ENCODE measurements at regions not wholly inside any gene's neighbourhood (a gene's known extent, or its start where the extent isn't known, plus 50 kb on each side); places are given as distances from the start of the nearest gene placed in this dataset.

GRCh38 chr6:21309807-21310221 is 283.7 kb upstream of the SOX4 start:
- Histone ChIP-seq H3K4me3 (ENCODE audit: low read length) (no peak overlapping the region), H3K4me1 (ENCODE audit: insufficient read depth, low read length) (no peaks in the 10 kb centered on the region), H3K27ac (ENCODE audit: low read depth in 1 of 2, low read length in 2 of 2) (no peak overlapping the region), H3K27me3 (ENCODE audit: control insufficient read depth in 1 of 2, insufficient read depth in 2 of 2, low read length in 2 of 2) (no peaks in the 10 kb centered on the region), H3K9me3 (ENCODE audit: control insufficient read depth in 1 of 2, insufficient read depth in 1 of 2, low read length in 2 of 2) (no peaks in the 10 kb centered on the region), H3K36me3 (ENCODE audit: insufficient read depth, low read length) (no peaks in the 10 kb centered on the region)
- no peak for TF ChIP-seq CTCF (IDR thresholded peaks at IDR 0.05)
- Mint-ChIP-seq H3K36me3 (ENCODE audit: low read depth) (no peaks in the 10 kb centered on the region), H3K9me3 (no peaks in the 10 kb centered on the region), H3K27me3 (peaks cover 5% of the 10 kb centered on the region), H3K4me1 (ENCODE audit: low read depth) (no peaks in the 10 kb centered on the region), H3K4me3 (no peak overlapping the region), H3K27ac (no peak overlapping the region)
- CTCF ChIA-PET, result interaction anchor here (0.6 kb wide), 1 partner anchor 177 kb away, joined by 3 read pairs; no protein-coding TSS in a partner anchor
- ATAC-seq (ENCODE audit: poor library complexity) (no peak), DNase-seq (no peak)
- intact Hi-C loops (cut with DNase I, micrococcal nuclease), result no loop called here
- POLR2A ChIA-PET, result no interaction called here

GRCh38 chr6:21310568-21311140 is 282.9 kb upstream of the SOX4 start:
- H3K4me3 Mint-ChIP-seq, result no peak overlapping the region
- POLR2A ChIA-PET, result no interaction called here
- Histone ChIP-seq H3K4me3 (ENCODE audit: low read length) (no peak overlapping the region), H3K4me1 (ENCODE audit: insufficient read depth, low read length) (no peaks in the 10 kb centered on the region), H3K36me3 (ENCODE audit: insufficient read depth, low read length) (no peaks in the 10 kb centered on the region), H3K27ac (ENCODE audit: low read depth in 1 of 2, low read length in 2 of 2) (no peak overlapping the region), H3K27me3 (ENCODE audit: control insufficient read depth in 1 of 2, insufficient read depth in 2 of 2, low read length in 2 of 2) (no peaks in the 10 kb centered on the region), H3K9me3 (ENCODE audit: control insufficient read depth in 1 of 2, insufficient read depth in 1 of 2, low read length in 2 of 2) (no peaks in the 10 kb centered on the region)
- no peaks in the 10 kb centered on the region for H3K9me3 Mint-ChIP-seq
- TF ChIP-seq CTCF (IDR thresholded peaks at IDR 0.05), result no peak
- CTCF ChIA-PET, result no interaction called here
- ATAC-seq (ENCODE audit: poor library complexity) (no peak), DNase-seq (no peak)
- peaks cover 5% of the 10 kb centered on the region for H3K27me3 Mint-ChIP-seq
- no peaks in the 10 kb centered on the region for H3K4me1 Mint-ChIP-seq (ENCODE audit: low read depth)
- intact Hi-C loops (cut with DNase I, micrococcal nuclease), result no loop called here
- no peak overlapping the region for H3K27ac Mint-ChIP-seq
- H3K36me3 Mint-ChIP-seq (ENCODE audit: low read depth), result no peaks in the 10 kb centered on the region

GRCh38 chr6:21312118-21312517 is 281.4 kb upstream of the SOX4 start:
- Mint-ChIP-seq H3K4me1 (ENCODE audit: low read depth) (no peaks in the 10 kb centered on the region), H3K27me3 (peaks cover 5% of the 10 kb centered on the region), H3K27ac (no peak overlapping the region), H3K36me3 (ENCODE audit: low read depth) (no peaks in the 10 kb centered on the region), H3K4me3 (no peak overlapping the region), H3K9me3 (no peaks in the 10 kb centered on the region)
- ATAC-seq (ENCODE audit: poor library complexity) (no peak), DNase-seq (no peak)
- POLR2A ChIA-PET, result no interaction called here
- CTCF ChIA-PET, result no interaction called here
- H3K4me3 ChIP-seq (ENCODE audit: low read length), result no peak overlapping the region
- H3K9me3 ChIP-seq (ENCODE audit: control insufficient read depth in 1 of 2, insufficient read depth in 1 of 2, low read length in 2 of 2), result no peaks in the 10 kb centered on the region
- TF ChIP-seq CTCF (IDR thresholded peaks at IDR 0.05), result no peak
- H3K27ac ChIP-seq (ENCODE audit: low read depth in 1 of 2, low read length in 2 of 2), result no peak overlapping the region
- no peaks in the 10 kb centered on the region for H3K4me1 ChIP-seq (ENCODE audit: insufficient read depth, low read length)
- no peaks in the 10 kb centered on the region for H3K27me3 ChIP-seq (ENCODE audit: control insufficient read depth in 1 of 2, insufficient read depth in 2 of 2, low read length in 2 of 2)
- intact Hi-C loops (cut with DNase I, micrococcal nuclease), result no loop called here
- H3K36me3 ChIP-seq (ENCODE audit: insufficient read depth, low read length), result no peaks in the 10 kb centered on the region

Measured in CD4-positive, alpha-beta T cell (primary cell).